ENCODE measurements at regions not wholly inside any gene's neighbourhood (a gene's known extent, or its start where the extent isn't known, plus 50 kb on each side); places are given as distances from the start of the nearest gene placed in this dataset.

GRCh38 chr3:65245133-65246063 is 557.6 kb upstream of the ADAMTS9 start:
- WGBS, 3 donors, result 54 to 58% (median 56%) methylated on average over 9 of the region's 9 CpGs
- no peaks in the 10 kb centered on the region for H3K36me3 ChIP-seq (ENCODE audit: control insufficient read depth in 3 of 3, insufficient read depth in 2 of 3, low read depth in 1 of 3, low read length in 3 of 3)
- no peak overlapping the region for H3K4me3 ChIP-seq (ENCODE audit: low read depth in 1 of 3, low read length in 3 of 3)
- H3K27ac ChIP-seq (ENCODE audit: low read depth in 1 of 3, low read length in 2 of 3), result no peak overlapping the region
- no peak for FAIRE-seq
- peak in 1 of 2 donors; percentile 4 for DNase-seq
- H3K27me3 ChIP-seq (ENCODE audit: control insufficient read depth in 3 of 3, insufficient read depth in 3 of 3, low read length in 3 of 3), result no peaks in the 10 kb centered on the region
- H3K4me1 ChIP-seq (ENCODE audit: control insufficient read depth in 3 of 3, insufficient read depth in 2 of 3, low read depth in 1 of 3, low read length in 2 of 3), result no peaks in the 10 kb centered on the region
- no peaks in the 10 kb centered on the region for H3K9me3 ChIP-seq (ENCODE audit: control insufficient read depth in 2 of 2, insufficient read depth in 1 of 2, low read depth in 1 of 2, low read length in 1 of 2)

DNA sequence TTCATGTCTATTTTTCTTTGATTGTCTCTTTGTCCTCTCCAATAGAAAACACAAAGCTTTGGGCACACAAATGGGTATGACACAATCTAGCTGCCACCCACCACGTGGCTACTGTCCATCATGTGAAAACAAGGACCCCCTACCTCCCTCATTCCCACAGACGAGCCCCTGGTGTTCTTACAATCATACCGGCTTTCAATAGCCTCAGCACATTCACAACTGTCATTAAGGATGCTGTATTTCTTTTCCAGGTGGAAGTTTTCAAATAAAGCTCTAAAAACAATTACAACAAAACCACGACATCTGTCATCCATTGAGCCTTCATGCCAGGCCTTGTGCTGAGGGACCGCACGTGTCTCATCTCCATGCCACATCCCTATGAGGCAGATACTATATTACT is 552.6 kb upstream of the ADAMTS9 start:
- no peak overlapping the region for H3K4me3 ChIP-seq (ENCODE audit: low read depth in 1 of 3, low read length in 3 of 3)
- WGBS, 3 donors, result 73 to 79% (median 74%) methylated on average over 6 of the region's 6 CpGs
- no peaks in the 10 kb centered on the region for H3K9me3 ChIP-seq (ENCODE audit: control insufficient read depth in 2 of 2, insufficient read depth in 1 of 2, low read depth in 1 of 2, low read length in 1 of 2)
- H3K36me3 ChIP-seq (ENCODE audit: control insufficient read depth in 3 of 3, insufficient read depth in 2 of 3, low read depth in 1 of 3, low read length in 3 of 3), result no peaks in the 10 kb centered on the region
- no peak overlapping the region for H3K27ac ChIP-seq (ENCODE audit: low read depth in 1 of 3, low read length in 2 of 3)
- no peaks in the 10 kb centered on the region for H3K27me3 ChIP-seq (ENCODE audit: control insufficient read depth in 3 of 3, insufficient read depth in 3 of 3, low read length in 3 of 3)
- H3K4me1 ChIP-seq (ENCODE audit: control insufficient read depth in 3 of 3, insufficient read depth in 2 of 3, low read depth in 1 of 3, low read length in 2 of 3), result no peaks in the 10 kb centered on the region
- DNase-seq, result no peak
- FAIRE-seq, result no peak

- no peak for FAIRE-seq
- Histone ChIP-seq H3K36me3 (ENCODE audit: control insufficient read depth in 3 of 3, insufficient read depth in 2 of 3, low read depth in 1 of 3, low read length in 3 of 3) (no peaks in the 10 kb centered on the region), H3K27me3 (ENCODE audit: control insufficient read depth in 3 of 3, insufficient read depth in 3 of 3, low read length in 3 of 3) (no peaks in the 10 kb centered on the region), H3K27ac (ENCODE audit: low read depth in 1 of 3, low read length in 2 of 3) (no peak overlapping the region), H3K4me1 (ENCODE audit: control insufficient read depth in 3 of 3, insufficient read depth in 2 of 3, low read depth in 1 of 3, low read length in 2 of 3) (no peaks in the 10 kb centered on the region), H3K9me3 (ENCODE audit: control insufficient read depth in 2 of 2, insufficient read depth in 1 of 2, low read depth in 1 of 2, low read length in 1 of 2) (no peaks in the 10 kb centered on the region), H3K4me3 (ENCODE audit: low read depth in 1 of 3, low read length in 3 of 3) (no peak overlapping the region)
- no peak for DNase-seq
- WGBS, 3 donors, result 73 to 90% (median 86%) methylated on average over 2 of the region's 2 CpGs
Measured at GRCh38 chr3:65238652-65239051, 550.9 kb upstream of the ADAMTS9 start.

DNA sequence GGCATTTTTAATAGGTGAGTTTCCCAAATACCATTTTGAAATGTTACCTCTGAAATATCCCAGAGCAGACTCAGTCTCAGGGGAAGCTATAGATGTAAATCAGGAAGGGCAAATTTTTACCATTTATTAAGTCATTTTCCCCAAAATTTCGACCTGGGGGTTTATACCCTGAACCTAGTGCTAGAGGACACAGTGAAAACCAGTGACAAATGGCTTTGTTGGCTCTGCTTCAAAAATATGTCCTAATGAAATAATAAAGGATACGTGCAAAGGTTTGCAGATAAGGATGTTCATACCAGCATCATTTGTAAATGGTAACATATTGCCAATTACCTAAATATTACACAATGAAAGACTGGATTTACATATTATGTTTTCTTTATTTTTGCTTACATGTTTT is 546.7 kb upstream of the ADAMTS9 start:
- Histone ChIP-seq H3K4me1 (ENCODE audit: control insufficient read depth in 3 of 3, insufficient read depth in 2 of 3, low read depth in 1 of 3, low read length in 2 of 3) (no peaks in the 10 kb centered on the region), H3K36me3 (ENCODE audit: control insufficient read depth in 3 of 3, insufficient read depth in 2 of 3, low read depth in 1 of 3, low read length in 3 of 3) (no peaks in the 10 kb centered on the region), H3K27me3 (ENCODE audit: control insufficient read depth in 3 of 3, insufficient read depth in 3 of 3, low read length in 3 of 3) (no peaks in the 10 kb centered on the region), H3K27ac (ENCODE audit: low read depth in 1 of 3, low read length in 2 of 3) (no peak overlapping the region), H3K9me3 (ENCODE audit: control insufficient read depth in 2 of 2, insufficient read depth in 1 of 2, low read depth in 1 of 2, low read length in 1 of 2) (no peaks in the 10 kb centered on the region), H3K4me3 (ENCODE audit: low read depth in 1 of 3, low read length in 3 of 3) (no peak overlapping the region)
- FAIRE-seq (no peak), DNase-seq (no peak)
- 29 to 61% (median 44%) methylated on average over 2 of the region's 2 CpGs for WGBS, 3 donors

DNA sequence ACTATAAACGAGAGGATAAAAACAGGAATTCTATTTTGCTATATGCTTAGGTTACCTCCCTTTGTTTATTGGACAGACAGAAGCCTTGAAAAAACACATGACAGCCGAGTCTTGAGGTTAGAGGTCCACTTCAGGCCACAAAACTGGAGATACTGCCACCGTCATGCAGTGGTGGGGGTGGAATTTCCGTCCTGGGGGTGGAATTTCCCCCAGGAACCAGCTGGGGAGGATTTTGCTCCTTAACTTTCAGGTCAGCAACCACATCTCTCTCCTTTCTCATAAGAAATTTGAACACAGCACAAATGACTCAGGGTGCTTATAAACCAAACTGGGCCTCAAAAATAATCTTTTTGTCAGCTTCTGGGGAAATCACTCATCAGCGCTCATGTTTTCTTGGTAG is 545.8 kb upstream of the ADAMTS9 start:
- Histone ChIP-seq H3K27me3 (ENCODE audit: control insufficient read depth in 3 of 3, insufficient read depth in 3 of 3, low read length in 3 of 3) (no peaks in the 10 kb centered on the region), H3K27ac (ENCODE audit: low read depth in 1 of 3, low read length in 2 of 3) (no peak overlapping the region), H3K9me3 (ENCODE audit: control insufficient read depth in 2 of 2, insufficient read depth in 1 of 2, low read depth in 1 of 2, low read length in 1 of 2) (no peaks in the 10 kb centered on the region), H3K4me3 (ENCODE audit: low read depth in 1 of 3, low read length in 3 of 3) (no peak overlapping the region), H3K36me3 (ENCODE audit: control insufficient read depth in 3 of 3, insufficient read depth in 2 of 3, low read depth in 1 of 3, low read length in 3 of 3) (no peaks in the 10 kb centered on the region), H3K4me1 (ENCODE audit: control insufficient read depth in 3 of 3, insufficient read depth in 2 of 3, low read depth in 1 of 3, low read length in 2 of 3) (no peaks in the 10 kb centered on the region)
- FAIRE-seq (no peak), DNase-seq (no peak)
- 67 to 81% (median 78%) methylated on average over 5 of the region's 5 CpGs for WGBS, 3 donors

DNA sequence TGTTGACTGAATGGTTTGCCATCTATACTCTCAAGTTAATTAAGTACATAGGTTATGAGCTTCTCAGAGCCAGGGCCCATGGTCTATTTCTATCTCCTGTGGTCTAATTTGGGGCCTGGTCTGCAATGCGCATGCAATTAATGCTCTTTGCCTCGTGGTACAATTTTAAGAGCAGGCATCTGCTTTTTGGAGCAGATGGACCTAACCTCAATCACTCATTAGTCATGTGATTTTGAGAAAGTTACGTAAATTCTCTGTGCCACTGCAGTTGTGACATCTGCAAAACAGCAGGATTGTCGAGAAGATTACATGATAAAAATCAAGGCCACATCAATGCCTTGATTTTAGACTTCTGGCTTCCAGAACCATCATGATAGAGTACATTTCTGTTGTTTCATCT is 543.7 kb upstream of the ADAMTS9 start:
- Histone ChIP-seq H3K4me3 (ENCODE audit: low read depth in 1 of 3, low read length in 3 of 3) (no peak overlapping the region), H3K27ac (ENCODE audit: low read depth in 1 of 3, low read length in 2 of 3) (no peak overlapping the region), H3K4me1 (ENCODE audit: control insufficient read depth in 3 of 3, insufficient read depth in 2 of 3, low read depth in 1 of 3, low read length in 2 of 3) (no peaks in the 10 kb centered on the region), H3K9me3 (ENCODE audit: control insufficient read depth in 2 of 2, insufficient read depth in 1 of 2, low read depth in 1 of 2, low read length in 1 of 2) (no peaks in the 10 kb centered on the region), H3K36me3 (ENCODE audit: control insufficient read depth in 3 of 3, insufficient read depth in 2 of 3, low read depth in 1 of 3, low read length in 3 of 3) (no peaks in the 10 kb centered on the region), H3K27me3 (ENCODE audit: control insufficient read depth in 3 of 3, insufficient read depth in 3 of 3, low read length in 3 of 3) (no peaks in the 10 kb centered on the region)
- DNase-seq (no peak), FAIRE-seq (no peak)
- WGBS, 3 donors, result 77 to 82% (median 78%) methylated on average over 4 of the region's 4 CpGs

DNA sequence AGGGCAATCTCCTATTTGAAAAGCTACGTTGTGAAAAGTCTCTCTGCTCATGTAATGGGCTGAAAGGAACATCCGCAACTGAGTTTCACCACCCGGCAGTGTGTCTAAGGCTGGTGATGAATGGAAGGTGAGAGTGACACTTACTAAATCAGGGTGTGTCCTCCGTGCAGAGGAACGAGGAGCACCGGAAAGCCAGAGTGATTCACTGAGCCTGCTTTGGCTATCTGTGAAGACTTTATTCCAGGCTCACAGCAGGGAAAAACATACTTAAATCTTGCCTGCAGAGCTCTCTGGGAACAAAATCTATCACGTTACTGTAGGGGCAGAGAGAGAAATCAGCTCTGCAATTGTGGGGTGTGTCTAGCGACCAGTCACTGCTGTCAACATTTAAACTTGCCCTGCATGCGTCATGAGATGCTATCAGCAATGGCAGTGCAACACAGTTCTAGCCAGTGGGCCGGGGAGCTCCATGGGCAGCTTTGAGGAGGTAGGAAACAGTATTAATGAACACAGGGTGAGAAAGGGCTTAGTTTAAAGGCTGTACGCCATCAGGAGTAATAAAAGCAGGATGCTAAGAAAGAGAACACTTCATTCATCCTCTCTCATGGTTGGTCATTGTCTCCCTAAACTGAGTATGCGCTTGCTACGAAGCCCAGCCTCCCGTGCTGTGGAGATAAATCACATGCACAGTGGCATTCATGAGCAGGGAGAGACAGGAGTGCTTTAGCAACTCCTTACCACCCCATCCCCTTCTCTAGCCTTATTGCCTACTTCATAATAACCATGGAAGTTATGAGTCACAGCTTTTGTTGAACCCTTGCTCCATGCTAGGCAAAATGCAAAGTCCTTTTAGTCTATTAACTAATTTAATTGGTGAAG is 542.7 kb upstream of the ADAMTS9 start:
- FAIRE-seq, result no peak

DNA sequence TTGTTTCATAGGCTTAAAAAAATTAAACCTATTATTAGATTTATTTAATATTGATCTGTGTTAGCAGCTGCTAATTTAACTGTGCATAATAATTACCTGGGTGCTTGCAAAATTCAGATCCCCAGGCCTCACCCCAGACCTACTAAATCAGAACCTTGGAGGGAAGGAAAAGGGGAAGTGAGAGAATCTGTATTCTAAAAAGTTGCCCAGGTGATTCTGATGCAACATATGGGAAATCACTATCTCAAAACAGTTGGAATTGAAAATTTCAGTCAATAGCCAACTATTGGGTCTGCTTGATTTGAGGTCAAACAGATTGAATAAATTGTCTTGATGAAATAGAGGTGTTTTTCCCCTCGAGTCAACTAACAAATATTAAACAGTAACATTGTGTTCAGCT is 538.5 kb upstream of the ADAMTS9 start:
- H3K9me3 ChIP-seq (ENCODE audit: control insufficient read depth in 2 of 2, insufficient read depth in 1 of 2, low read depth in 1 of 2, low read length in 1 of 2), result no peaks in the 10 kb centered on the region
- DNase-seq (no peak), FAIRE-seq (no peak)
- 54 to 69% (median 63%) methylated on average over 1 of the region's 1 CpG for WGBS, 3 donors
- H3K4me3 ChIP-seq (ENCODE audit: low read depth in 1 of 3, low read length in 3 of 3), result no peak overlapping the region
- no peak overlapping the region for H3K27ac ChIP-seq (ENCODE audit: low read depth in 1 of 3, low read length in 2 of 3)
- no peaks in the 10 kb centered on the region for H3K36me3 ChIP-seq (ENCODE audit: control insufficient read depth in 3 of 3, insufficient read depth in 2 of 3, low read depth in 1 of 3, low read length in 3 of 3)
- H3K4me1 ChIP-seq (ENCODE audit: control insufficient read depth in 3 of 3, insufficient read depth in 2 of 3, low read depth in 1 of 3, low read length in 2 of 3), result no peaks in the 10 kb centered on the region
- H3K27me3 ChIP-seq (ENCODE audit: control insufficient read depth in 3 of 3, insufficient read depth in 3 of 3, low read length in 3 of 3), result no peaks in the 10 kb centered on the region

More for the DNA sequence above, 542.7 kb upstream of the ADAMTS9 start:
- Histone ChIP-seq H3K36me3 (ENCODE audit: control insufficient read depth in 3 of 3, insufficient read depth in 2 of 3, low read depth in 1 of 3, low read length in 3 of 3) (no peaks in the 10 kb centered on the region), H3K27ac (ENCODE audit: low read depth in 1 of 3, low read length in 2 of 3) (no peak overlapping the region), H3K4me3 (ENCODE audit: low read depth in 1 of 3, low read length in 3 of 3) (no peak overlapping the region), H3K27me3 (ENCODE audit: control insufficient read depth in 3 of 3, insufficient read depth in 3 of 3, low read length in 3 of 3) (no peaks in the 10 kb centered on the region), H3K9me3 (ENCODE audit: control insufficient read depth in 2 of 2, insufficient read depth in 1 of 2, low read depth in 1 of 2, low read length in 1 of 2) (no peaks in the 10 kb centered on the region), H3K4me1 (ENCODE audit: control insufficient read depth in 3 of 3, insufficient read depth in 2 of 3, low read depth in 1 of 3, low read length in 2 of 3) (no peaks in the 10 kb centered on the region)
- 68 to 75% (median 70%) methylated on average over 14 of the region's 14 CpGs for WGBS, 3 donors
- no peak for DNase-seq

All from small intestine (tissue), 7 donors.